HG02938 (cell line): ENCODE measurements at regions not wholly inside any gene's neighbourhood (a gene's known extent, or its start where the extent isn't known, plus 50 kb on each side); places are given as distances from the start of the nearest gene placed in this dataset.

Experiments
- ATAC-seq: cut with Tn5 transposase; IDR thresholded peaks from one replicate; pipeline ENCODE4 v1.9.1; 2021; ENCODE audit warnings: mild to moderate bottlenecking, moderate library complexity; ENCODE audit not compliant: unreplicated experiment

DNA sequence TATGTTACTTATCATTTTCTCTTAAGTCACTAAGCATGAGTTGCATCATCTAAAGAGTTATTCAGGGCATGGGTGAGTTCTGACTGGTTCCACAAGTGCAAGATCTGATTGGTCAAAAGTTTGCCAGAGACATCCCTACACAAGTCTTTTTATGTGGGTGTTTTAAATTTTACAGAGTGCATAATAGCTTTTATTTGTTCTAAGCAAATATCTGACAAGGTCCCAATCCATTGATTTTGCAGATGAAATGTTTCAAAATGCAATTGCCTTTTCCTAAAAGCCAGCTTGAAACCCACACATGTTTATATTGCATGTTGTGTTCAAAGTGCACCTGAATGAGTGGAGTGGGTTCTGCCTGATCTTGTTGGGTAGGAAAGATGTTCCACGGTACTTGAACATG is 101.7 kb upstream of the PAX6 start:
- ATAC-seq, result no peak

GRCh38 chr11:31910950-31911576 is 99.9 kb upstream of the PAX6 start:
- no peak for ATAC-seq

DNA sequence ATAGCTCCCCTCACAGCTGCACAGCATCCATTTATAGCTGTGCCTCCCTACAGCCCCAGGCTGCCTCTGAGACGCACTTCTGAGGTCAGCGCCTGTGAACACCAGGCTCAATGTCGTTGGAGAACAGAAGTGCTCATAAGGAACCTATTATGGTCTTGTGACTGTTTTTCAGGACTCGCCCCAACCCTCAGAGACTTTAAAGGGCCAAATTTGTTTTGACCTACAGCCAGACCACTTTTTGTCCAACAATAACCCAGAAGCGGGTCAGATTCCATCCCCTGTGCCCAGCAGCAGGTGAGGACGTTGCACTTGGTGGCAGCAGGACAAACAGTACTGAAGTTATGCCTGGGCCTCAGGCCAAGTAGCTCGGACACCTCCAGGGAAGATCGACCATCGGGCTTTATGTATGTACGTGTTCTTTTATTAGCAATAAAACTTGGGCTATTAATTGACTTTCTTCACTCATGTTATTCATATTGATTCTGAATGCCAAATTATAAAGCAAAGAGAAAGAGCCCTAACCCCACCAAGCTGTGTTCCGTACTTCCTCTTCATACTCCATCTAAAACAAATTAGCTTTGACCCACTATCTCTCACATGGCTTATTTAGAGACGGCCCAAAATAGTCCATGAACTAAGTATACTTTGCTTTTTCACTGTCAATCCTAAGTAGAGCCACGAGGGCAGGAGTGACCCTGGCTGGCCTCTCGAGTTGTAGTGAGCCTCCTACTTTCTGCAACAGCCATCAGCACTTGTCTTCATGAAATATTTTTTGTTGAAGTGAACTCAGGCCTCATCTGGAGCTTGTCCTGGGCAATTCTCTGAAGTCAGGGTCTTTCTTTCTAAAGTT is 92.3 kb upstream of the PAX6 start:
- ATAC-seq, result no peak

DNA sequence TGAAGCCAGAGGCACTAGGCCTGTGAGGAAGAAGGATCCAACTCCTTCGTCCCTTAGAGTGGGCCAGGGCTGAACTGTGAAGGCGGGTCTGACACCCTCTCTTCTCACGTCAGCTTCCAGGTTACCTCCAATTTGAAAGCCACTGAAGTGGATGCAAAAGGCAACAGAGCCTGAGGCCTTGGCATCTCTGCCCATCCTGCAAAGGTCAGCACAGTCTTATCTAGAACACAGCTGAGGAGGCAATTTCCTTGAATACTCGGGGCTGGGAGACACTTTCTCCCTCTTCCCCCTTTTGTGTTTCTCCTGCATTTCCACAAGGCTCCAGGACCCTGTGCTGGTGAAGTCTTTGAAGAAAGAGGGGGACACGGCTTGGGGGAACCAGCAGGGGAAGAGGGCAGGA is 91.6 kb upstream of the PAX6 start:
- no peak for ATAC-seq

DNA sequence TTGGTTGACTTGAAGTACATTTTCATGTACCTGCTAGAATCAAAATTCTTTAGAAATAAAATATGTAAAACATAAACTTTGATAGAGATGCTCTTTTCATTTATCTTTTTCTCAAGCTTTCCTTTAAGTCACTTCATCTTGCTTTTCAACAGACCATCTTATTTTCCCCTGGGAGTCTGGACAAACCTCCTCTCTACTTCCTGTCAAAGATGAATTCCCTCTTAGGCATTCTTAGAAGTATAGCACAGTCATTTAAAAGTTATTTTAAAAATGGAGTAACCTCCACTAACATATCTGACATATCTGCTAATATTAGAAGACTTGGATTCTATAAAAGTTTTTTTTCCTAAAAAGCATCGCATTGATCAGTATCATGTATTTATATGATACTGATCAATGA is 84.8 kb upstream of the PAX6 start:
- no peak for ATAC-seq

DNA sequence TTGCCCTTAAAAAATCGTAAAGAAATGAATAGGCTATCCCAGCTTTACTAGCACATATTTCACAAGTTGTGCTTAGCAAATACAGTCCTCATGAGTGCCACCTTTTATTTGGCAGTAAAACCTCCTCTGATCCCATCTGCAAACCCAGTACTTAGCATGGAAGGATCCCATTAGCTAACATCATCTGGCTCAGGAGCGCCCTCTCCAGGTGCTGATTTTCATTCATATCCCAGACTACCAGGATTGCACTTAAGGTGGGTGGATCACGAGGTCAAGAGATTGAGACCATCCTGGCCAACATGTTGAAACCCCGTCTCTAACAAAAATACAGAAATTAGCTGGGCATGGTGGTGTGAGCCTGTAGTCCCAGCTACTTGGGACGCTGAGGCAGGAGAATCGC is 76.1 kb upstream of the PAX6 start:
- no peak for ATAC-seq

DNA sequence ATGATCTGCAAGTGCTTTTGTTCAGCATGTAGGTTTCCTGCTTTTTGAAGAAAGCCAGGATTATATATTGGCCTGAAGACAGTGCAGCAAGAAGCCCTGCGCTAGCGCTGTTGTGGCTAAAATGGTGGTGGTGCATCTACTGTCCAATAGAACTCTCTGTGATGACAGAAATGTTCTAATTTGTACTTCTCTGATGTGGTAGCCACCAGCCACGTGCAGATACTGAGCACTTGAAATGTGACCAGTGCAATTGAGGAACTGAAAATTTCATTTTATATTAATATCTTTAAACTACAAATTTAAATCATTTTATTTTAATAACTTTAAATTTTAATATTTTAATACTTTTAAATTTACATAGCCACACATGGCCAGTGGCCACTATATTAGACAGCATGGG is 73.0 kb upstream of the PAX6 start:
- no peak for ATAC-seq

DNA sequence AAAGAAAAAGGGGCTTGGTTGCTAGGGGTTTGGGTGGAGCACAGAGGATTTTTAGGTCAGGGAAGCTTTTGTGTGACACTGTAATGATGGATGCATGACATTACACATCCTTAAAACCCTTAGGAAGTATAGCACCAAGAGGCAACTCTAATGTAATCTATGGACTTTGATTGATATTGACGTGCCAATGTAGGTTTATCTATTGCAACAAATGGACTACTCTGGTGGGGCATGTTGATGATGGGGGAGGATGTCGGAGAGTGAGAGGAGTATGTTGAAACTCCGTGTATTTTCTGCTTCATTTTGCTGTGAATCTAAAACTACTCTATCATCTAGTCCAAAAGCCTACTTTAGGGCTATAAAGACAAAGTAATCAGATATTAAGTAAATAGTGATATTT is 72.3 kb upstream of the PAX6 start:
- no peak for ATAC-seq

DNA sequence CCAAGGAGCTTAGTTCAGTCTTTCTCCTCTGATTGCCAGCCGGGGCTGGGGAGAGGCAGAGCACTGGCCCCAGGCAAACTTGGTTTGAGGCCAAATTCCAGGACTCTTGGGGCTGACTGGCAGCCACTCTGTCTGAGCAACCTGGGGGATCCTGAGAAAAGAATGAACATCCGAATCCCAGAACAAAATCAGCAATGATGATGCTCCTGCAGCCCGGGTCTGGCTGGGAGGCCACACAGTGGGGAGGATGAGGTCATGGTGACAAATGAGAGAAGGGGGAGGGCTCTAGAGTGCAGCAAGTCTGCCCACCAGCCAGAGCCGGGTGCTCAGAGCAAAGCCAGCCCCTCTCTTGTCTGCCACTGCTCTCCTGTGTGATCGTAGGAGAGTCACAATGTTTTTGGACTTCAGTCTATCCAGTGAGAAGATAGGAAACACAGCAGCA is 71.8 kb upstream of the PAX6 start:
- ATAC-seq, result no peak

DNA sequence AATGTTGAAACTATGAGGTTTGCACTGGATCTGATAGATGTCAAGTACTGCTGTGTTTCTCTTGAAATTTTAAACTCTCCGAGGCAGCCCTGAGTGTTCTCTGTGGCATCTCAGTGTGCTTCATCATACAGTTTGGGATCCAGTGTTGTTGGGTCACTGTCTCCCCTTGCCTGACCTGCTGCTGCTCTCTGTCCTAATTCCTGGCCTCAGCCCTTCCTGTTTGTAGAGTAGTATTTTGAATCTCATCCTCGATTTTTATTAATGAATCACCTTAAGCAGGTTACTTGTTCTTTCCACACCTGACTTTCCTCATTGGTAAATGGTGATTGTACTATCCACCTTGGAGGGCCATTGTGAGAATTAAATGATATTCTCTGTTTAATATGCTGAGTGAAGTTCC is 70.7 kb upstream of the PAX6 start:
- ATAC-seq, result no peak

- ATAC-seq, result no peak
These were observed 68.6 kb upstream of the PAX6 start for GRCh38 chr11:31879681-31880080.

- no peak for ATAC-seq
These were observed 66.7 kb upstream of the PAX6 start for GRCh38 chr11:31877863-31878262.

DNA sequence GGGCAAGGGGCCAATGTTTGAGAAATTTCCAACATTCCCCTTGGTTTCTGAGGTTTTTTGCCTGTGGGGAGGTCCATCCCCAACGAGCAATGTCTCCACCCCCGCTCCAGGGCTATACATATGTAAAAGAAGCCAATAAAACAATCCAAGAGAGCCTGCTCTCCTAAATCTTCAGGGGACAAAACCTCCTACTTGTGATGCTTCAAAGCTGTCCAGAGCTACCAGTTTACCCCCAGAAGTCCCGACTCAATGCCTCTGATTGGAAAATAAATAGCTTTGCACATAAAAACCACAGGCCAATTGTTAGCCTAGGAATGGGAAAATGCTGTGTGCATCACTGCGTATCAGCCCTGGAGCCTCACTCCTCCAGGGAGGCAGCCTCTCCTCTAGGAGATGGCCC is 66.0 kb upstream of the PAX6 start:
- no peak for ATAC-seq

GRCh38 chr11:31875866-31876560 is 64.9 kb upstream of the PAX6 start:
- no peak for ATAC-seq

DNA sequence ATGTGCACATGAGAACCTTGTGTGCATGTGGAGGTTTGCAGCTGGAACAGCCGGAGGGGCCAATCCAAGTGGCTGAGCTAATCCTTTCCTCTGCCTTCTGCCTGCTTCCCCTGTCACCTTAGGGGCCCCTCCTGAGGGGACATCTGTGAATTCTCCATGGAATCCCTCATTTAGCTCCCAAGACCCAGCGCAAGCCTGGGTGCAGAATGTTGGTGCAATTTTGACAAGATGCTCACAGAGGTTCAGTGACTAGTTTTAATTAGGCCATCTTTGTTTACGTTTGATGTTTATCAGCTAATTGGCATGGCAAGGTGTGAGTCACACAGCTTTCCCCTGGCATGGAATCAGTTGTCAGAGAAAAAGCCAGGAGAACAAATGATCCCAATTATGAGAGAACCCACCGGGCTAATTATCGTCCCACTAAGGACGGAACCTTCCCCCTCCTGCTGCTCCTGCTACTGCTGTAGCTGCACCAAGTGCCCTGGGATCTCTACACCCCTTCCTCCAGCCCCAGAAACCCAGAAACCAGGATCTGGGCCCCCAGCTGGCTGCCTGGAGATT is 63.6 kb upstream of the PAX6 start:
- no peak for ATAC-seq

DNA sequence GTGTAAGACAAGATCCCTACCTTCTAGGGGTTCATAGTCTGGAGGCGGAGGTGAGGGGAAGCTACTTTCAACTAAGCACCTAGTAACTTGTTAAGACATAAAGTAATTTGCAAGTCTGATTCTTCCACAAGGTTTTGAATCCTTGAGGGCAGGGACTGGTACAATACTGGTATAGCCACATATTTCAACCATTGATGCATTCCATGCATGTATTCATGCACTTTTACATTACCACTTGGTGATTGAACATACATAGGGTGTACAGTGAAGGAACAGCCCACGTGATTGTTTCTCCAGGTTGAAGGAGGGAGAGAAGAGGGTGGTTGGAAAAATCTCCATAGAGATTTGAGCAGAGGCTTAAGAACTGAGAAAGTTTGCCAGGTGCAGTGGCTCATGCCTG is 62.0 kb upstream of the PAX6 start:
- ATAC-seq, result no peak

- no peak for ATAC-seq
These were observed 60.9 kb upstream of the PAX6 start for GRCh38 chr11:31872076-31872443.

DNA sequence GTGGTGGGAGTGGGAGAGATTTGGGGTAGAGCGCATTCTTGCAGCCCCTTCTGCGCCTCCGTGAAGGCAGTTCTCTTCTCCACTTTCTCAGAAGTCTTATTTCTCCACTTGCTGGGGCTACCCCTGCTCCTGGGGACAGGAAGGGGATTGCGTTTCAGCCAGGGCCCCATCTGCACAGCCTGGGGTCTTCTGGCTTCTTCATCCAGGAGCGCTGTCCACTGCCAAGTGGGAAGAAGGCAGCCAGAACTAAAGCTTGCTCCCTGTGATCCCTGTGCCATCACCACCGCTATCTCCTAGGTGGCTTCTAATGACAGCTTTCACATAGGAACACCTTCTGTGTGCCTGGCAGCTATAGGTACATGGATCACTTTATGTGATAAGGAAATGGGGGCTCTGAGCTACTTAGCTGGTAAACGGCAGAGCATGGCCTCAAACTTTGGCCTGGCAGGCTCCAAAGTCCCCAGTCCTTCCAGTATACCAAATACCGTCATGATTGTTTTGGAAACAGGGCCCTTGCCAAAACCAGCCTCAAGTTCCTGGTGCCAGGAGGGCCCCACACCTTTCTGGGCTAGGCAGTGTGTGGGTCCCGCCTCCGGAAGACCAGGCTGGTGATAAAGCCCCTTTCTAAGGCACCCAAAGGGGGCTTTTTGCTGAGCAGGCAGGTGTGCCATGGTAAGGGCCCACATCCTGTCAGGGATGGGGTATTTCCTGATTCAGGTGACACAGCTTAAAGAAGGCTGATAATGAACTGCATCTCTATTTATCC is 60.4 kb upstream of the PAX6 start:
- no peak for ATAC-seq

- no peak for ATAC-seq
These were observed 59.6 kb upstream of the PAX6 start for GRCh38 chr11:31870609-31871309.

DNA sequence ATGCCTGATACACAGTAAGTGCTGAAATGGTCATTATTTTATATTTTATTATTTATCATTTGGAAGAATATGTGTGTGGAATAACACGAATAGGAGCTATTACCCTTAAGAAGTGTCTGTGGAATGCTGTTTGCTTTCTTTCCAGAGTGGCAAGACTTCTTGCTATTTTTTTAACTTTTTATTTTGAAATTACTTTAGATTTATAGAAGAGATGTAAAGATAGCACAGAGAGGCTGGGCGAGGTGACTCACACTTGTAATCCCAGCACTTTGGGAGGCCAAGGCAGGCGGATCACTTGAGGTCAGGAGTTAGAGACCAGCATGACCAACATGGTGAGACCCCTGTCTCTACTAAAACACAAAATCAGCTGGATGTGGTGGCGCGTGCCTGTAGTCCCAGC is 58.9 kb upstream of the PAX6 start:
- no peak for ATAC-seq
